Activated naive CD8-positive, alpha-beta T cell treated with anti-CD3 and anti-CD28 coated beads, Interleukin-2, amount 50 U/mL, for 24 hours (primary cell): ENCODE measurements at regions not wholly inside any gene's neighbourhood (a gene's known extent, or its start where the extent isn't known, plus 50 kb on each side); places are given as distances from the start of the nearest gene placed in this dataset.

Source experiments
- ATAC-seq: fragments of 150-1000 bp; cut with Tn5 transposase; one replicate; pipeline ENCODE4 v1.10.0; 2021
- DNase-seq: peaks from one replicate; pipeline ENCODE4 v3.0.0; 2021
- H3K27ac Mint-ChIP-seq: one replicate; pipeline ENCODE4 v1.8.0; 2021; ENCODE audit warnings: mild to moderate bottlenecking, mixed read lengths
- H3K27me3 Mint-ChIP-seq: one replicate; pipeline ENCODE4 v1.8.0; 2021; ENCODE audit warnings: mixed read lengths
- H3K36me3 Mint-ChIP-seq: one replicate; pipeline ENCODE4 v1.8.0; 2021; ENCODE audit warnings: low read depth, mixed read lengths
- H3K4me1 Mint-ChIP-seq: one replicate; pipeline ENCODE4 v1.8.0; 2021; ENCODE audit warnings: mixed read lengths
- H3K4me3 Mint-ChIP-seq: one replicate; pipeline ENCODE4 v1.8.0; 2021; ENCODE audit warnings: mild to moderate bottlenecking, moderate library complexity, mixed read lengths
- H3K9me3 Mint-ChIP-seq: one replicate; pipeline ENCODE4 v1.8.0; 2021; ENCODE audit warnings: mixed read lengths

DNA sequence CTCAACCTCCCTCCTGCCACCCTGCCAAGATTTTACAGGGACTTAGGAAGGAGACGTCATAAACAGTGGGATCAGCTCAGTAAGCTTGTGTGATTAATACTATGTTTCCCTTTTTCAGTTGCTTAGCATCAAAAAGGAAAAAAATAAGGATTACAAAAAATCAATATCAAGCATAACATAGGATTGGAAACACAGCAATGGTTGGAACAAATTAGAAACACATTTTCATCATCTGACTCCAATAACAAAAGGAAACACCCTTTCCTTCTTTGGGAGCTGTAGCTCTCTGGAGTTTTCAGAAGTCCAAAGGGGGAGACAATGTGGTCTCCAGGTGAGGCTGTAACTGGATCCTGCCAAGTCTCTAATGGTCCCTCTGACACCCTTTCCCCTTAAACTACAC, 233.4 kb downstream of the B3GLCT start:
- Mint-ChIP-seq H3K4me3 (no peak overlapping the region), H3K36me3 (no peaks in the 10 kb centered on the region), H3K9me3 (no peaks in the 10 kb centered on the region), H3K4me1 (no peaks in the 10 kb centered on the region), H3K27me3 (peaks cover 12% of the 10 kb centered on the region), H3K27ac (no peak overlapping the region)
- DNase-seq = no peak
- no peak for ATAC-seq

DNA sequence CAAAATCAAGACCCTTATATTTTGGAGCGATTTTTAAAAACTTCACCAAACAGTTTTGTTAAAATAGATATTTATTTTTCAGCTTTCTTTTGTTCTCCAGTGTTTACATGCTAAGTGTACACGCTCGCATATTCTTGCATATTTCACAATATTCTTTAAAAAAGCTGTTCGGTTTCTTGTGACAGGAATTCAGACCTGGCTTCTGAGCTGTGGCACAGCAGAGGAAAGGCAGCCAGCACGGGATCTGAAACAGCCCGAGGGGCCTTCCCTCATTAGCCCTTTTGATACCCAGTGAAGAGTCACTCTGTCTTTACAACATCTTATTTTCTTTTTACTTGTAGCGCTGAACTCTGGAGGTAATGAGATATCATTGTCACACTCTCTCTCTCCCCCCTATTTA, 234.0 kb downstream of the B3GLCT start:
- H3K36me3 Mint-ChIP-seq = no peaks in the 10 kb centered on the region
- DNase-seq = no peak
- H3K27me3 Mint-ChIP-seq = peaks cover 12% of the 10 kb centered on the region
- ATAC-seq = no peak
- H3K4me1 Mint-ChIP-seq = no peaks in the 10 kb centered on the region
- no peaks in the 10 kb centered on the region for H3K9me3 Mint-ChIP-seq
- H3K27ac Mint-ChIP-seq = no peak overlapping the region
- no peak overlapping the region for H3K4me3 Mint-ChIP-seq

DNA sequence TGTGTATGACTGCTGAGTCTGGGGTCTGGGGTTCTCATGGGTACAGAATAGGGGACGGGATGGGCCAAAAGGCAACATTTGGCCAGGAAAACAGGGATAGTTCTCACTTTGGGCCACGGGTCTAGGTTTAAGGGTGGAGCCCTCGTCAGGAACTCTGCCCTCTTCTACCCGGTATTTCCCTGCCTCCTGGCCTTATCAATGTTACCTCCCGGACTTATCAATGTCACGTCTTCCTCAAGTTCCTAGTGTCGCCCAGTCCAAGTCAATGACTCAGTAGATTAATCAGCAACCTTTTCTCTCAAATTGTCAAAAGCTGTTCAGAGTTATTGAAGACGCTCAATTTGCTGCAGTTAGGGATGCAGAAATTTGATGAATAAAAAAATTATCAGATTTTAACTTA, 234.8 kb downstream of the B3GLCT start:
- Mint-ChIP-seq H3K27ac (no peak overlapping the region), H3K4me3 (no peak overlapping the region), H3K4me1 (no peaks in the 10 kb centered on the region), H3K9me3 (no peaks in the 10 kb centered on the region), H3K27me3 (peaks cover 12% of the 10 kb centered on the region), H3K36me3 (no peaks in the 10 kb centered on the region)
- no peak for DNase-seq
- no peak for ATAC-seq

GRCh38 chr13:31435536-31435935, 235.8 kb downstream of the B3GLCT start:
- Mint-ChIP-seq H3K9me3 (no peaks in the 10 kb centered on the region), H3K4me1 (no peaks in the 10 kb centered on the region), H3K4me3 (no peak overlapping the region), H3K27ac (no peak overlapping the region), H3K27me3 (peaks cover 12% of the 10 kb centered on the region), H3K36me3 (no peaks in the 10 kb centered on the region)
- DNase-seq (no peak), ATAC-seq (no peak)

DNA sequence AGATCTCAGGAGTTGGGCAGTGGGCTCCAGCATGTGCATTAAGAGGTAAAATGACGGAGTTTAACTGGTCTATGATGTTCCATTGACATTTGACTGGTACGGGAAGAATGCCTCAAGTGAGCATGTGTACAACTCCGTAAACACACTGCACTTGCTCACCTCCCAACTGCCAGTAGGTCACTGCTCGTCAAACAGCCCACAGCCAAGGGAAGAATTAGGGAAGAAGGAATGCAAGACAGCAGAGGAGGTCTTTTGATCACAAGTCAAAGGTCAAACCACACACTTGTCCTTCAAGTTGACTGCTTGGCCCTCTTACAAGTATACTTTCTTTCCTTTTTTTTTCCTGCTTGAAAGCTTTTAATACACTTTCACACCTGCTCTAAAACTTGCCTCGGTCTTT, 236.7 kb downstream of the B3GLCT start:
- H3K9me3 Mint-ChIP-seq = no peaks in the 10 kb centered on the region
- H3K36me3 Mint-ChIP-seq = no peaks in the 10 kb centered on the region
- ATAC-seq = no peak
- DNase-seq = no peak
- no peaks in the 10 kb centered on the region for H3K4me1 Mint-ChIP-seq
- peaks cover 11% of the 10 kb centered on the region for H3K27me3 Mint-ChIP-seq
- H3K27ac Mint-ChIP-seq = no peak overlapping the region
- no peak overlapping the region for H3K4me3 Mint-ChIP-seq

DNA sequence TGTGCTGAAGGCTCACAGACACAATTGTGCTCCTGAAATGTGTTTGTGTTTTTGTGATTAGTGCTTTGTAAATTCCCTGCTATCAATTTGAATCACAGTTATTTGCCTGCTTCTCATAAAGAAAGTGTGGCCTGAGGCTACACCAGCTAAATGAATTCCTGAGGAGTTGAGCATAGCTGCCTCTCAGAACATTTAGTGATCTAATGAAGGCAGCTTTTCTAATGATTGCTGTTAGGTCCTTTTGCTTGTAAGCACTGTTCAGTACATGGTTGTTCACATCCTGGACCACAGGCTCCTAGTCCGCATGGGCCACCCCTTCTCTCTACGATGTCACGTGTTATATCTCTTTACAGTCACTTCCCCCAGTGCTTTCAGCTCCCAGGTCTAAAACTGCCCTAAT, 238.2 kb downstream of the B3GLCT start:
- DNase-seq (no peak), ATAC-seq (no peak)
- no peaks in the 10 kb centered on the region for H3K36me3 Mint-ChIP-seq
- H3K4me3 Mint-ChIP-seq = no peak overlapping the region
- H3K27me3 Mint-ChIP-seq = peaks cover 10% of the 10 kb centered on the region
- no peaks in the 10 kb centered on the region for H3K9me3 Mint-ChIP-seq
- no peak overlapping the region for H3K27ac Mint-ChIP-seq
- H3K4me1 Mint-ChIP-seq = no peaks in the 10 kb centered on the region

- Mint-ChIP-seq H3K27ac (no peak overlapping the region), H3K36me3 (no peaks in the 10 kb centered on the region), H3K9me3 (no peaks in the 10 kb centered on the region), H3K4me3 (no peak overlapping the region), H3K4me1 (no peaks in the 10 kb centered on the region), H3K27me3 (peaks cover 10% of the 10 kb centered on the region)
- ATAC-seq (no peak), DNase-seq (no peak)
Measured at GRCh38 chr13:31440132-31440531, 240.4 kb downstream of the B3GLCT start.

- Mint-ChIP-seq H3K27me3 (peaks cover 8% of the 10 kb centered on the region), H3K9me3 (no peaks in the 10 kb centered on the region), H3K36me3 (no peaks in the 10 kb centered on the region), H3K27ac (no peak overlapping the region), H3K4me3 (no peak overlapping the region), H3K4me1 (no peaks in the 10 kb centered on the region)
- DNase-seq (no peak), ATAC-seq (no peak)
Measured at GRCh38 chr13:31441800-31442510, 242.2 kb downstream of the B3GLCT start.

DNA sequence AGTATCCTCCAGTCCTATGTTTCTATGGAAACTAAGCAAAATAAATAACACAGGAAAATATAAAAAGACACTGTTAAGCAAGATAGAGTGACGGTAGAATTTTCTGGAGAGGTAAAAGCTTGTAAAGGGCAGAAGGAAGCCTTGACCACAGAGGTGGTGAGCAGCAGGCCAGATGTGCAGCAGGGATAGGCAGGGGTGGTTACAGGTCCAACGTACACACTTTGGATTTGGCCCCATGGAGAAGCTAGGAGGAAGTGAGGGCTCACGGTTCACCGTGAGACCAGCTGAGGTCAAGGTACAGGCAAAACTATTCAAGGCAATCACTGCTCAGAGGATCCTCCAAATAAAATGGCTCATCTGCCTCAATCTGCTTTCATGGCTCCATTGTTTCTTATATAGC, 242.8 kb downstream of the B3GLCT start:
- peaks cover 7% of the 10 kb centered on the region for H3K27me3 Mint-ChIP-seq
- no peaks in the 10 kb centered on the region for H3K36me3 Mint-ChIP-seq

GRCh38 chr13:31444266-31444856, 244.6 kb downstream of the B3GLCT start:
- Mint-ChIP-seq H3K4me3 (no peak overlapping the region), H3K9me3 (no peaks in the 10 kb centered on the region), H3K4me1 (no peaks in the 10 kb centered on the region), H3K27ac (no peak overlapping the region), H3K36me3 (no peaks in the 10 kb centered on the region), H3K27me3 (peaks cover 10% of the 10 kb centered on the region)
- no peak for ATAC-seq
- DNase-seq = no peak

More for the DNA sequence above, 242.8 kb downstream of the B3GLCT start:
- Mint-ChIP-seq H3K4me1 (no peaks in the 10 kb centered on the region), H3K27ac (no peak overlapping the region), H3K4me3 (no peak overlapping the region), H3K9me3 (no peaks in the 10 kb centered on the region)
- DNase-seq = no peak
- ATAC-seq = no peak

DNA sequence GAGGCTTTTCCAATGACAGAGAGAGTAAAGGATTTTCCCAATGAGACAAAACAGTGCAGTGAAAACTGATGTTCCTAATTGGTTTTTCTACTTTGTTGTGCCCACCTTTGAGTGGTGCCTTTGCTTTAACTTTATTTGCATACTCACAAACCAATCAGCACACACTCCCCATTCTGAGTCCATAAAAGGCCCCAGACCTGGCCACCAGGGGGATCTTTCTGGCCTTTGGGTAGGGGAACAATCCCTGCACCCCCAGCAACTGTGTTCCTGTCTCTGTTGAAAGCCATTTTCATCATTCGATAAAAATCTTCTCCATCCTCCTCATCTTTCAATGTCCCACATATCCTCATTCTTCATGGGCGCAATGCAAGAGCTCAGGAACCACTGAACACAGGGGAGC, 252.8 kb downstream of the B3GLCT start:
- no peak for ATAC-seq
- Mint-ChIP-seq H3K4me1 (no peaks in the 10 kb centered on the region), H3K36me3 (no peaks in the 10 kb centered on the region), H3K9me3 (no peaks in the 10 kb centered on the region), H3K27ac (no peak overlapping the region), H3K4me3 (no peak overlapping the region), H3K27me3 (peaks cover 5% of the 10 kb centered on the region)
- DNase-seq = no peak

GRCh38 chr13:31455581-31455980, 255.8 kb downstream of the B3GLCT start:
- Mint-ChIP-seq H3K4me3 (no peak overlapping the region), H3K27ac (no peak overlapping the region), H3K9me3 (no peaks in the 10 kb centered on the region), H3K27me3 (peaks cover 4% of the 10 kb centered on the region), H3K36me3 (no peaks in the 10 kb centered on the region), H3K4me1 (no peaks in the 10 kb centered on the region)
- ATAC-seq = no peak
- no peak for DNase-seq

GRCh38 chr13:31456056-31456455, 256.3 kb downstream of the B3GLCT start:
- Mint-ChIP-seq H3K27ac (no peak overlapping the region), H3K27me3 (peaks cover 4% of the 10 kb centered on the region), H3K9me3 (no peaks in the 10 kb centered on the region), H3K4me3 (no peak overlapping the region), H3K36me3 (no peaks in the 10 kb centered on the region), H3K4me1 (no peaks in the 10 kb centered on the region)
- DNase-seq = no peak
- no peak for ATAC-seq

DNA sequence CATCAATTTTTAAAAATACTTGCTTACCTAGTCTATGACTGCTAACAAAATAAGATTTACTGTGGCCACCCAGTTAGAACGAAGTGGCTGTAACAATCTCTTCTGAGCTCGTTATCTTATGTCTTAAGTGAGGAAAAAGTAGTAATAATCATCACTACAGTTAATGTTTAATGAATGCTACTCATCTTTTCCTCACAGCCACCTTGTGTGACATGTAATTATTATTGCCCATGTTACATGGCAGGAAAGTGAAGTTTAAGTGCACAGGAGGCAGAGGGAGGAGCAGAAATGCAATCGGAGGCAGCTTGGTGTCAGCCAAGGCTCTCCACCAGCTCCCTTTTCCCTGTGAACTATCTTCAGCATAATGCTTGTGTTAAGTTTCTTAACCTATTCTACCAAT, 260.3 kb downstream of the B3GLCT start:
- H3K4me1 Mint-ChIP-seq = no peaks in the 10 kb centered on the region
- ATAC-seq (no peak), DNase-seq (no peak)
- H3K4me3 Mint-ChIP-seq = no peak overlapping the region
- H3K27ac Mint-ChIP-seq = no peak overlapping the region
- peaks cover 2% of the 10 kb centered on the region for H3K27me3 Mint-ChIP-seq
- H3K9me3 Mint-ChIP-seq = no peaks in the 10 kb centered on the region
- no peaks in the 10 kb centered on the region for H3K36me3 Mint-ChIP-seq

GRCh38 chr13:31461923-31462322, 262.1 kb downstream of the B3GLCT start:
- Mint-ChIP-seq H3K9me3 (no peaks in the 10 kb centered on the region), H3K27ac (no peak overlapping the region), H3K4me1 (no peaks in the 10 kb centered on the region)

GRCh38 chr13:31462766-31463165, 263.0 kb downstream of the B3GLCT start:
- no peak for DNase-seq
- H3K4me1 Mint-ChIP-seq = no peaks in the 10 kb centered on the region
- H3K27me3 Mint-ChIP-seq = peaks cover 2% of the 10 kb centered on the region
- no peak for ATAC-seq
- no peaks in the 10 kb centered on the region for H3K36me3 Mint-ChIP-seq
- H3K4me3 Mint-ChIP-seq = no peak overlapping the region
- no peak overlapping the region for H3K27ac Mint-ChIP-seq
- no peaks in the 10 kb centered on the region for H3K9me3 Mint-ChIP-seq

More at GRCh38 chr13:31461923-31462322, 262.1 kb downstream of the B3GLCT start:
- Mint-ChIP-seq H3K27me3 (peaks cover 2% of the 10 kb centered on the region), H3K36me3 (no peaks in the 10 kb centered on the region), H3K4me3 (no peak overlapping the region)
- no peak for DNase-seq
- ATAC-seq = no peak
